HG03469 (cell line): ENCODE measurements at regions not wholly inside any gene's neighbourhood (a gene's known extent, or its start where the extent isn't known, plus 50 kb on each side); places are given as distances from the start of the nearest gene placed in this dataset.
"Not testable (repeated sequence)": the region's sequence is repeated elsewhere in the genome, so short reads cannot be mapped to it uniquely, and the experiment has no call there.

Experiments used
- ATAC-seq: cut with Tn5 transposase; IDR thresholded peaks from one replicate; pipeline ENCODE4 v1.9.1; 2021; ENCODE audit warnings: mild to moderate bottlenecking, moderate library complexity, moderate number of reproducible peaks; ENCODE audit not compliant: unreplicated experiment

DNA sequence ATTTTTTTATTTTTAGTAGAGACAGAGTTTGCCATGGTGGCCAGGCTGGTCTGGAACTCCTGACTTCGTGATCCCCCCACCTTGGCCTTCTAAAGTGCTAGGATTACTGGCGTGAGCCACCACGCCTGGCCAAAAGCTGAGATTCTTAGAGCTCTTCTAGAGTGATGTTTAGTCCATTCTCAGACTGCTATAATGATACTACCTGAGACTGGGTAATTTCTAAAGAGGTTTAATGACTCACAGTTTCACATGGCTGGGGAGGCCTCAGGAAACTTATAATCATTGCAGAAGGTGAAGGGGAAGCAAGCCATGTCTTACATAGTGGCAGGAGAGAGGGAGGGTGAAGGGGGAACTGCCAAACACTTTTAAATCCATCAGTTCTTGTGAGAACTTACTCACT lies 1804.9 kb upstream of the LRRTM1 start:
- no peak for ATAC-seq

- no peak for ATAC-seq
These were observed 1794.1 kb upstream of the LRRTM1 start for GRCh38 chr2:82098617-82099016.

- no peak for ATAC-seq
These were observed 1785.0 kb upstream of the LRRTM1 start for GRCh38 chr2:82089518-82089917.

DNA sequence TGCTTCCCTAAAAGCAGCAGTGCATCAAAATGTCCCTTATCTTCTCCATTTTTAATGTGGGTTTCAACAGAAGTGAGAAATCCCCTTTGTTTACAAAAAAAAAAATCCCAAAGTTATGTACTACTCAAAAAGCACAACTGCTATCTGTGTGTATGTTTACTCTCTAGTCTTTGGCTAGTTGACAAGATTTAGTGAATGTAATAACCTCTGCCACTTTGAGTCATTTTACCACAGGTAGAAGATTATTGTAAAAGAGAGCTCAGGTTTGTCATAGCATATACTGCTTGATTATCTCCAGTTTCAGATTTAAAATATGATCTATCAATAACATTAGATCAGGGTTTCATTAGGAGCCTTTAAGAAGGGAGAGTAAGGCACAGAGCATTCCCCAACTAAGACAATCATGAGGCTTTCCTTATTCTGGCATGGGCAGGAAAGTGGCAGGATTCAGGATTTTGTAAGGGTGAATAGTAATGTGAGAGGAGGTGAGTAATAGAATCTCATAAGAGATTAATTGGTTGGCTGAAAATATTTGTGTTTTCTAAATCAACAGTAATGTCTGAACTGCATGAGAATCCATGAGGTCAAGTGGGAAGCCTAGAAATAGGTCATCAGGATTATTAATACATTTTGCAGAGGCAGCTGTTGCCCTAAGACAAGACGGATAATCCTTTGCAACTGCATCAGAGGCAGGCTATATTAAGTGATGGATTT lies 1780.3 kb upstream of the LRRTM1 start:
- no peak for ATAC-seq

- no peak for ATAC-seq
These were observed 1771.3 kb upstream of the LRRTM1 start for GRCh38 chr2:82075875-82076274.

GRCh38 chr2:82062463-82062862 lies 1757.9 kb upstream of the LRRTM1 start:
- ATAC-seq, result no peak

GRCh38 chr2:82055846-82056245 lies 1751.3 kb upstream of the LRRTM1 start:
- ATAC-seq, result no peak

GRCh38 chr2:82043867-82044266 lies 1739.3 kb upstream of the LRRTM1 start:
- no peak for ATAC-seq

DNA sequence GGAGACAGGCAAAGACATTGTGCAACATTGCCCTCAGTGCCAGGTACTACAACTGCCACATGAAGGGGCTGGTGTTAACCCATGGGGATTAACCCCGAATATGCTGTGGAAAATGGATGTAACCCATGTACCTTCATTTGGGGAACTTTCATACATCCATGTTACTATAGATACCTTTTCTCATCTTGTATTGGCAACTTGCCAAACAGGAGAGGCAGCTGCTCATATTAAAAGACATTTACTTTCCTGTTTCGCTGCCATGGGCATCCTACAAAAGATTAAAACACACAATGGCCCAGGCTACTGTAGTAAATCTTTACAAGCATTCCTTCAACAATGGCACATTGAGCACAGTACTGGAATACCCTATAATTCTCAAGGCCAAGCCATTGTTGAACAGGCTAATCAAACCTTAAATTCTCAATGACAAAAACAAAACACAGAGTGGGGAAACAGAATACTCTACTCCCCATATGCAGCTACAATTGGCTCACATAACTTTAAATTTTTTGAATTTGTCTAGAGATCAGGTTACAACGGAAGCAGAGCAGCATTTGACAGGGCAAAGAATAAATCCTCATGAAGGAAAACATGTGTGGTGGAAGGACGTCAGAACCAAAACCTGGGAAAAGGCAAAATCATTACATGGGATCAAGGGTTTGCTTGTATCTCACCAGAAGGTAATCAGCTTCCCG lies 1723.5 kb upstream of the LRRTM1 start:
- no peak for ATAC-seq

DNA sequence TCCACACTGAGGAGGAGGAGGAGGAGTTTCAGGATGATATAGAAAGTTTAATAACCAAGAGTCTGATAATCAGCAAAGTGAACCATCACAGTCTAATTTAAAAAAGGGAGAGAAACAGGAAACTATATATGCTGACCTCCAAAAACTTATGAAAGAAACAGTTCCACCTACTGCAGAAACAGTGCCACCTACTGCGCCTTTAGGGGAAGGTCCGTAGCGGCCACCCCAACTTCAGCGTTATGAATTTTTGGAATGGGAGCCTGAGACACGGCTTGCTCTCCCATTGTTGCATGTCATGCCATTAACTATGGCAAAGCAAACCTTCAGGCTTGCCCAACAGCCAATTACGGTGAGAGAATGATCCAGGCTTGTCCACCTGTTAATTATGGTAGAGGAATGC lies 1719.2 kb upstream of the LRRTM1 start:
- ATAC-seq, result no peak

DNA sequence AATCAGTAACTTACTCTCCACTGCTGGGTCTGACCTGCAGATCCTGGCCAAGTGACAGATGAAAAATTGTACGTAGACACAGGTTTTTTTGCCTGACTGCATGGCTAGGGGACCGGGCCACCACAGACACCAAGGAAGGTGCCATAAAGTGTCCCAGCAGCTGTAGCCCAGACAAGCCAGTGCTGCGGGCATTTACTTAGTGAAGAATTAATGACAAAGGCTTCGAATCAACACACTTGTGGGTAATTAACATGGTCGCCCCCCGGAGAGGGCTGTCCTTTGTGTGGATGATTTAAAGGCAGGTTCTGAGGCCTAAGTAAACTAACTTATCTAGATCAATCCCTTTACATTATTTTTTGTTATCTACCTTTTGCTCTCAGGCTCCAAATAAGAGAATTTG lies 1709.1 kb upstream of the LRRTM1 start:
- ATAC-seq, result no peak

GRCh38 chr2:82007071-82007664 lies 1702.6 kb upstream of the LRRTM1 start:
- ATAC-seq, result no peak

DNA sequence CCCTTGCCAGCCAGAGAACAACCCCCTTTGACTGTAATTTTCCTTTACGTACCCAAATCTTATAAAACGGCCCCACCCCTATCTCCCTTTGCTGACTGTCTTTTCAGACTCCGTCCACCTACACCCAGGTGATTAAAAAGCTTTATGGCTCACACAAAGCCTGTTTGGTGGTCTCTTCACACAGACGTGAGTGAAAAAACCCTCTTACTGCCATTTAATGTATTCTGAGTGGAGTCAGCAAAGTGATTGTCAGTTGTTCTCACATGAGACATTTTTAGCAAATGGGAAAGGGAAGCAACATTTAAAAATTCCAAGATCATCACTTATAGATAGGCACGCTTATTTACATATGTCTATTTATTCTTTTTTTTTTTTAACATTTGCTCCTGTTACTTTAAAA lies 1701.3 kb upstream of the LRRTM1 start:
- not testable (repeated sequence) for ATAC-seq

GRCh38 chr2:82001614-82002013 lies 1697.1 kb upstream of the LRRTM1 start:
- no peak for ATAC-seq

DNA sequence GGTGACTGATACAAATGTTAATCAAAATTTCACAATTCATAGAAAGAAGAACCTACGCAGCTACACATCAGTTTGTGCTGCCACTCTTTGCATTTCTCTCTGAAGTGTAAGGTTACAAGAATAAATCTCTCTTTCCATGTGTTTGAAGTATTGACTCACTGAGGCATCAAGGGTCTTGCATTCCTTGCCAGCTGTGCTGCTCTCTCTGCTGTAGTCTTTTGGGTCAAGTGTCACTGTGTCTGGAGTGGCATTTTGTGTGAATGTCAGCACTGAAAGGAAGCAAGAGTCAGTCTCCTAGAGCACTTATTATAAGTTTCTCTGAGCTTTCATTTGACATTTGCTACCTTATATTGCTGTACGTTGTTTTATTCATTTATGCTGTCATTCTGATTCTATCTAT lies 1696.1 kb upstream of the LRRTM1 start:
- no peak for ATAC-seq

DNA sequence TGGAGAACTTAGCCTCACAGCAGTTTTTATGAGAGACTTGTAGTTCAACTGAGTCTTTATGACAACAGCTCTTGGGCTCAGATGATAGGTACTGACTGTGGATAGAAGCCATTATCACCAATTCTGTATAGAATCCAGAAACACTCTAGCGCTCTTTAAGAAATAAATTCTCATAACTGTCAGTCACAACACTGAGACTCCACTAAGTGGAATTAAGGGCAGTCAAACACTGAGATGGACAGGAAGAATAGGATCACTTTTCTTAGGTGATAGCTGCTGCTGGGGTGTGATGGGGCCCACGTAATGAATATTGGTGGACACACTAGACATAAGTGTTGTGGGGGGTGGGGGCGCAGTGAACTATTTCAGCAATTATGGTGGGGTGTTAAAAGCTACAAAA lies 1691.8 kb upstream of the LRRTM1 start:
- no peak for ATAC-seq

DNA sequence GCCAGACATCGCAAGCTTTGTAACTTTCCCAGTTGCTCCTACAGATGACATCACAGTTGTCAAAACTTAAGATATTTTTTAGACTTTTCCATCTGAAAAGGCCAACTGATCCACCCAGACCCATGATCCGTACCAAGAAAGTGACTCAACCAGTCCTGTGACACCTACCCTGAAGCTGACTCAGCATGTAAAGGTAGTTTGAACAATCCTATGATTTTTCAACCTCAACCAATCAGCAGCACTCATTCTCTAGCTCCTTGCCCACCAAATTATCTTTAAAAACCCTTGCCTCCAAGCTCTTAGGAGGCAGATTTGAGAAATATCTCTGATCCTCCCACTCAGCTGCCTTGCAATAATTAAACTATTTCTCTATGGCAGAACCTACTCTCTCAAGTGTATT lies 1686.7 kb upstream of the LRRTM1 start:
- ATAC-seq, result no peak

DNA sequence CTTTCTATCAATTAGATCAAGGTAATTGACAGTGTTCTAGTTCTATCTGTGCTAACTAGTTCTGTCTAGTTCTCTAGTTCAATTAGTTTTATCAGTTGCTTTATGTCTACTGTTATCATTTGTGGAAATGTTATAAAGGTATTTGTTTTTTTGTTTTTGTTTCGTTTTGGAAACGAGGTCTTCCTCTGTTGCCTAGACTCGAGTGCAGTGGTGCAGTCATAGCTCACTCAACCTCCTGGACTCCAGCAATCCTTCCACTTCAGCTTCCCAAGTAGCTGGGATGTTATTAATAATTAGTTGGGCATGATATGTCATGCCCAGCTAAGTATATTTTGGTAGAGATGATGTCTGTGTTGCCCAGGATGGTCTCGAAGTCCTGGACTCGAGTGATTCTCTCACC lies 1682.8 kb upstream of the LRRTM1 start:
- ATAC-seq, result no peak

- no peak for ATAC-seq
These were observed 1680.6 kb upstream of the LRRTM1 start for GRCh38 chr2:81984969-81985637.

GRCh38 chr2:81981585-81981984 lies 1677.0 kb upstream of the LRRTM1 start:
- no peak for ATAC-seq

- no peak for ATAC-seq
These were observed 1674.5 kb upstream of the LRRTM1 start for GRCh38 chr2:81979086-81979485.

- ATAC-seq, result no peak
These were observed 1672.4 kb upstream of the LRRTM1 start for GRCh38 chr2:81976998-81977397.
